ENCODE measurements at regions not wholly inside any gene's neighbourhood (a gene's known extent, or its start where the extent isn't known, plus 50 kb on each side); places are given as distances from the start of the nearest gene placed in this dataset.

GRCh38 chr11:111119751-111120150 is 125.8 kb upstream of the POU2AF2 start:
- TF ChIP-seq POLR2AphosphoS5 (IDR thresholded peaks at IDR 0.05; ENCODE audit: low read depth, low read length) (no peak), JUND (IDR thresholded peaks at IDR 0.05) (no peak)
- Histone ChIP-seq H4K20me1 (ENCODE audit: insufficient read depth) (no peaks in the 10 kb centered on the region), H3K79me2 (ENCODE audit: insufficient read depth, low read length) (no peaks in the 10 kb centered on the region), H3K36me3 (ENCODE audit: control insufficient read depth in 1 of 2, insufficient read depth in 2 of 2, low read length in 2 of 2) (no peaks in the 10 kb centered on the region), H3K27me3 (ENCODE audit: insufficient read depth, low read length) (peaks cover 13% of the 10 kb centered on the region; the same call in 1 of the 2 replicates), H3K4me3 (replicated peaks in 1 of 2; ENCODE audit: low read depth in 1 of 2, low read length in 2 of 2) (no peak overlapping the region), H3K9ac (ENCODE audit: low read length) (no peak overlapping the region), H3K4me1 (ENCODE audit: control insufficient read depth in 1 of 2, insufficient read depth in 2 of 2, low read length in 2 of 2) (no peaks in the 10 kb centered on the region), H2AFZ (ENCODE audit: low read depth, low read length, poor library complexity, severe bottlenecking) (no peak overlapping the region), H3K4me2 (ENCODE audit: low read length) (no peak overlapping the region), H3K27ac (ENCODE audit: low read depth, low read length) (no peak overlapping the region), H3K9me3 (ENCODE audit: control insufficient read depth in 1 of 2, insufficient read depth in 1 of 2, low read depth in 1 of 2, low read length in 2 of 2) (no peaks in the 10 kb centered on the region), H3K9me2 (ENCODE audit: insufficient read depth) (no peaks in the 10 kb centered on the region)
- no TSS peak for BruUV-seq (replicated peaks)
- ChIA-PET POLR2A (no interaction called here), RAD21 (ENCODE audit: low non-redundant PET in 1 of 2, low total read pairs in 2 of 2, uncharacterized antibody in 2 of 2, unreplicated experiment in 2 of 2) (no interaction called here), CTCF (no interaction called here)
- intact Hi-C loops (cut with micrococcal nuclease), result no loop called here
- ATAC-seq (no peak), DNase-seq (ENCODE audit: low read depth, low spot score) (no peak)

GRCh38 chr11:111115890-111116289 is 129.6 kb upstream of the POU2AF2 start:
- Histone ChIP-seq H3K4me3 (replicated peaks in 1 of 2; ENCODE audit: low read depth in 1 of 2, low read length in 2 of 2) (no peak overlapping the region), H2AFZ (ENCODE audit: low read depth, low read length, poor library complexity, severe bottlenecking) (no peak overlapping the region), H3K9me2 (ENCODE audit: insufficient read depth) (no peaks in the 10 kb centered on the region), H3K4me2 (ENCODE audit: low read length) (no peak overlapping the region), H3K4me1 (ENCODE audit: control insufficient read depth in 1 of 2, insufficient read depth in 2 of 2, low read length in 2 of 2) (no peaks in the 10 kb centered on the region), H3K27ac (ENCODE audit: low read depth, low read length) (no peak overlapping the region), H3K27me3 (ENCODE audit: insufficient read depth, low read length) (peaks cover 12% of the 10 kb centered on the region; the same call in 1 of the 2 replicates), H3K79me2 (ENCODE audit: insufficient read depth, low read length) (no peaks in the 10 kb centered on the region), H3K9ac (ENCODE audit: low read length) (no peak overlapping the region), H3K9me3 (ENCODE audit: control insufficient read depth in 1 of 2, insufficient read depth in 1 of 2, low read depth in 1 of 2, low read length in 2 of 2) (no peaks in the 10 kb centered on the region), H3K36me3 (ENCODE audit: control insufficient read depth in 1 of 2, insufficient read depth in 2 of 2, low read length in 2 of 2) (no peaks in the 10 kb centered on the region), H4K20me1 (ENCODE audit: insufficient read depth) (no peaks in the 10 kb centered on the region)
- intact Hi-C loops (cut with micrococcal nuclease), result no loop called here
- no peak for TF ChIP-seq ZNF274 (IDR thresholded peaks at IDR 0.05; ENCODE audit: low read depth, low read length)
- TF ChIP-seq EZH2phosphoT487 (IDR thresholded peaks at IDR 0.05; ENCODE audit: borderline replicate concordance), result no peak
- no peak for TF ChIP-seq CEBPB (IDR thresholded peaks at IDR 0.05; ENCODE audit: low read depth)
- TF ChIP-seq, protein P1, sequence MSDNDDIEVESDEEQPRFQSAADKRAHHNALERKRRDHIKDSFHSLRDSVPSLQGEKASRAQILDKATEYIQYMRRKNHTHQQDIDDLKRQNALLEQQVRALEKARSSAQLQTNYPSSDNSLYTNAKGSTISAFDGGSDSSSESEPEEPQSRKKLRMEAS (IDR thresholded peaks at IDR 0.05), result no peak
- no peak for TF ChIP-seq EZH2 (IDR thresholded peaks at IDR 0.05)
- TF ChIP-seq SRF (IDR thresholded peaks at IDR 0.05; ENCODE audit: low read depth), result no peak
- no peak for TF ChIP-seq RAD21 (IDR thresholded peaks at IDR 0.05; ENCODE audit: low read depth)
- TF ChIP-seq ZBTB33 (IDR thresholded peaks at IDR 0.05; ENCODE audit: extremely low read depth, insufficient replicate concordance, low read length), result no peak
- TF ChIP-seq POLR2A (IDR thresholded peaks at IDR 0.05; ENCODE audit: borderline replicate concordance, extremely low read depth, insufficient read depth, insufficient read length), result no peak
- no peak for TF ChIP-seq YY1 (IDR thresholded peaks at IDR 0.05; ENCODE audit: extremely low read depth, insufficient replicate concordance, low read depth, low read length)
- no peak for TF ChIP-seq POLR2AphosphoS5 (IDR thresholded peaks at IDR 0.05; ENCODE audit: low read depth, low read length)
- TF ChIP-seq, protein P2, sequence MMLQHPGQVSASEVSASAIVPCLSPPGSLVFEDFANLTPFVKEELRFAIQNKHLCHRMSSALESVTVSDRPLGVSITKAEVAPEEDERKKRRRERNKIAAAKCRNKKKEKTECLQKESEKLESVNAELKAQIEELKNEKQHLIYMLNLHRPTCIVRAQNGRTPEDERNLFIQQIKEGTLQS (IDR thresholded peaks at IDR 0.05), result no peak
- TF ChIP-seq ZFX (IDR thresholded peaks at IDR 0.05), result no peak
- TF ChIP-seq JUND (IDR thresholded peaks at IDR 0.05), result no peak
- no peak for TF ChIP-seq CBX3 (IDR thresholded peaks at IDR 0.05; ENCODE audit: low read depth)
- TF ChIP-seq TCF7L2 (IDR thresholded peaks at IDR 0.05; ENCODE audit: borderline replicate concordance, extremely low read depth, insufficient read depth, insufficient read length), result no peak
- no TSS peak for BruUV-seq (replicated peaks)
- POLR2A ChIA-PET, result no interaction called here
- ATAC-seq, result no peak
- DNase-seq (ENCODE audit: low read depth, low spot score), result no peak
- CTCF ChIA-PET, result no interaction called here
- RAD21 ChIA-PET (ENCODE audit: low non-redundant PET in 1 of 2, low total read pairs in 2 of 2, uncharacterized antibody in 2 of 2, unreplicated experiment in 2 of 2), result no interaction called here
